ENCODE measurements at regions not wholly inside any gene's neighbourhood (a gene's known extent, or its start where the extent isn't known, plus 50 kb on each side); places are given as distances from the start of the nearest gene placed in this dataset.
"Not testable (repeated sequence)": the region's sequence is repeated elsewhere in the genome, so short reads cannot be mapped to it uniquely, and the experiment has no call there.

- no peak for FAIRE-seq
Measured at GRCh38 chr12:127014079-127014478, 1252.9 kb upstream of the TMEM132C start.

- FAIRE-seq, result no peak
Measured at GRCh38 chr12:127024791-127025190, 1242.2 kb upstream of the TMEM132C start.

DNA sequence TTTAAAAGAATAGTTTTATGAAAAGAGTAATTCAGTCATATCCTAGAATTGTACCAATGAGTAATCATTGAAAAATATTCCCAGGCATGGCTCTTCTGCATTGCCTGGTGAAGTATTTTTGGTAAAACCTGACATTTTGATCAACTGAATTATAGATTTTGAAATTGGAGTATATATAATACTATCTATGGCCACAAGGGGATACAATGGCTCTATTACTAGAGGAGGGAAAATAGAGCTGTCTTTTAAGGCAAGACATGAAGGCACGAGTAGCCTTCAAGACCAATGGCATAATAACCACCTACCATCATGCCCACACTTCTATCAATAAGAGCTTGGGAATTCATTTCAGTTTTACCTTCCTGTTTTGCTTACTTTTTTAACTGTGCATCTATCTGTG is 1241.4 kb upstream of the TMEM132C start:
- no peak for FAIRE-seq

DNA sequence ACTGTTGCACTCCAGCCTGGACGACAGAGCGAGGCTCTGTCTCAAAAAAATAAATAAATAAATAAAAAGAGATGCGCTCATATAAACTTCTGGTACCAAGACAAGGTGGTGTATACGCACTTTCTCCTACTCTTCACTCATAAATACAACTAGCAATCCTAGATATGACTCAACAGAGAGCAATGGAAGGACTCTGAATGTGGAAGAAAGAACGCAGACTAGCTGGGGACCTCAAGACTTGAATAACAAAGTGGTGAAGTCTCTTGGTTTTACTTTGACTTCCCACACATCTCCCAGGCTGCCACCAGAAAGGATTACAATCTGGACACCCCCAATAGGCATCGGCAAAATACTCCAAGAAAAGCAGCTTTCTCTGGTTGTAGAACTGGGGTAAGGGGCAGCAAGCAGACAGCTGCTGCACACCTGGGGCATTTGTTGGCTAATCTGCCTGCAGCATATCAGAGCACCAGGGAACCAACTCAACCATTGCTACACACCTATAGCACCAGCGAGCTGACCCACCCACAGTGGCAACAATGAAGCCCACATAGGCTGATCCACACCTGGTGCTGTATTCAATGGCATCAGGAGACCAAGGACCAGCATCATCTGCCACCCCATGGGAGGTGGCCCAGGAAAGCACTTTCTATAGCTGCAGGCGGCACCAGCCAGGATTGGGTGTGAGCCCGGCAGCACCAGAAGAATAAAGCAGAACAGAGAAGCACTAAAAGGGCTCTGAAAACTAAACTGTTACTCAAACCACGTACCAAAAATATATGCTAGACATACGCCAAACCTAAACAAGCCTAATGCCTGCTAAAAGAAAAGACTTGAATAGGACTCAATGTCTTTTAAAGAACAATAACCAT is 1231.7 kb upstream of the TMEM132C start:
- no peak for FAIRE-seq

DNA sequence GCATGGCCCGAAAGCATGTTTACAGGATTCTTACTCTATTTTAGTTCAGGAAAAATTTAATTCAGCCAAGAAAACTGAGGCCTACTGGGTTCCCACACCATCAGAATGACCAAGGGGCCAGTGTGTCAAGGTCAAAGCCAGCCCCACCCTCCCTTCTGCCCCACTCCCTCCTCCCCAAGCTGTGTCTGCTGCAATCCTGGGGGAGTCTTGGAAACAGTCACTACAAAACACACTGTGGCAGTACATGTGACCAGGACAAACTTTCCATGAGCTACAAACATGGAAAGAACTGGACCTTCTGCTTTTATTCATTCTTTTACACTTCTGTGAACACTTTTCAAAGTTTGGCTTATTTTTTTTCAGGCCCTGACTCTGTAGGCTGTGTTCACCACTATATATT is 1228.8 kb upstream of the TMEM132C start:
- no peak for FAIRE-seq

DNA sequence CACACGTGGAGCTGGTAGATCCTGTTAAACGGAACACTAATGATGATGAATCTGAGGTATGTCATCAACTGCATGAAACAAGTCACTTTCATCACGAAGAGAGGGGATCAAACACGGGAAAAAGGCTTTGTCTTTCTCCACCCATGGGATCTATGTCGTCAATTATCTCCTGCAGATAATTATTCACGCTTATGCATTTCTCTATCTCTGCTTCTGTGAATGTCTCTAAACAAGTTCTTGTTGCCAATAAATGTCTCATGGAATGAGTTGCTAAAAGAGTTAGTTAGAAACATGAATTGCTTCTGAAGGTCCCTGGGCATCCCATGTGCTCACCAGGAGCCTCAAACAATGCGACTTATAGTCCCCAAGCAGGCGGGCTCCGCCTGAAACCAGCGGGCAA is 1228.2 kb upstream of the TMEM132C start:
- no peak for FAIRE-seq

GRCh38 chr12:127041985-127042625 is 1224.9 kb upstream of the TMEM132C start:
- FAIRE-seq, result no peak

DNA sequence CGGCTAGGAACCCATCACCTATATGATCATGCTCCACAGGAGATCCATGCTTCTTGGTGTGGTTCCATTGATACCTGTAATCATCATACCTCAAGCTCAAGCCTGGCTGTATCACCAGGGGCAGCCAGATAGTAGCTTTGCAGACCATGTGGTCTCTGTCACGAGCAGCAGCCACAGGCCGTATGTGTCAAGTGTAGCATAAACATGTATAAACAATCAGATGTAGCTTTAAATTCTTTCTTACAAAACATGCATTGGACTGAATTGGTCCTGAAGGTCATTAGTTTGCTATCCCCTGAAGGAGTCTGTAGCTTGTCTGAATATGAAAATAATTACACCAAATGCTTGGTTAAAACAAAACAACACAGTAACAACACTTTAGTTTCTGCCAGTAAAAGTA is 1223.2 kb upstream of the TMEM132C start:
- FAIRE-seq, result no peak

DNA sequence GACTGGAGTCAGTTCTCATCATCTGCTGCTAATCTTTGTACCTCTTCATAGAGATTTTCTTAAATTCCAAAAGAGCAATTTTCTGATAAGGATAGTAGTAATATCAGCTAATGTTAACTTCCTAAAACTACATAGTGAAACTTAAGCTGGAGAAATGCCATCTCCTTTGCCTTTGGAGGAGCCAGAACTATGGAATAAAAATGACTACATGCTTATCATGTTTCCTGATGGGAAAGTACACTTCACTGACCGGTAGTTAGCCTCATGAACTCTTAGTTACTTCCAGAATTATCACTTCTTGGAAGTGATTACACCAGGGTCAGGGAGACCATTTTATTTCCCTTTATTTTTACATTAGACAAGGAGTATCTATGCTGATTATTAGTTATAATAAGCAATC is 1222.1 kb upstream of the TMEM132C start:
- no peak for FAIRE-seq

DNA sequence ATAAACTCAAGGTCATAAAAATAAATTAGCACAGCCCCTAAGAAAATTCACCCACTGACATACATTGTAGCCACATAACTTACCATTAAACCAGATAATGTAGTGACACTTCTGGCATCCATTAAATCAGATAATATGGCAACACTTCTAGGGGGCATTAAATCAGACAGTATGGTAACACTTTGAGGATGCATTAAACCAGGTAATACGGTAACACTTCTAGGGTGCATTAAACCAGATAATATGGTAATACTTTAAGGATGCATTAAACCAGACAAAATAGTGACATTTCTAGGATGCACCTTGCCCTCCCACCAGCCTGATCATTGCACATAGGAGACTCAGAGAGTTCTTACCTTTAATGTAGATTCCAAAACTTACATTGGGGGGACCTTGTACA is 1220.5 kb upstream of the TMEM132C start:
- FAIRE-seq, result no peak

GRCh38 chr12:127048057-127048456 is 1218.9 kb upstream of the TMEM132C start:
- no peak for FAIRE-seq

DNA sequence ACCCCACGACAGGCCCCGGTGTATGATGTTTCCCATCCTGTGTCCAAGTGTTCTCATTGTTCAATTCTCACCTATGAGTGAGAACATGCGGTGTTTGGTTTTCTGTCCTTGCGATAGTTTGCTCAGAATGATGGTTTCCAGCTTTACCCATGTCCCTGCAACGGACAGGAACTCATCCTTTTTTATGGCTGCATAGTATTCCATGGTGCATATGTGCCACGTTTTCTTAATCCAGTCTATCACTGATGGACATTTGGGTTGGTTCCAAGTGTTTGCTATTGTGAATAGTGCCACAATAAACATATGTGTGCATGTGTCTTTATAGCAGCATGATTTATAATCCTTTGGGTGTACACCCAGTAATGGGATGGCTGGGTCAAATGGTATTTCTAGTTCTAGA is 1218.4 kb upstream of the TMEM132C start:
- FAIRE-seq, result not testable (repeated sequence)

GRCh38 chr12:127051139-127051538 is 1215.8 kb upstream of the TMEM132C start:
- FAIRE-seq, result no peak

DNA sequence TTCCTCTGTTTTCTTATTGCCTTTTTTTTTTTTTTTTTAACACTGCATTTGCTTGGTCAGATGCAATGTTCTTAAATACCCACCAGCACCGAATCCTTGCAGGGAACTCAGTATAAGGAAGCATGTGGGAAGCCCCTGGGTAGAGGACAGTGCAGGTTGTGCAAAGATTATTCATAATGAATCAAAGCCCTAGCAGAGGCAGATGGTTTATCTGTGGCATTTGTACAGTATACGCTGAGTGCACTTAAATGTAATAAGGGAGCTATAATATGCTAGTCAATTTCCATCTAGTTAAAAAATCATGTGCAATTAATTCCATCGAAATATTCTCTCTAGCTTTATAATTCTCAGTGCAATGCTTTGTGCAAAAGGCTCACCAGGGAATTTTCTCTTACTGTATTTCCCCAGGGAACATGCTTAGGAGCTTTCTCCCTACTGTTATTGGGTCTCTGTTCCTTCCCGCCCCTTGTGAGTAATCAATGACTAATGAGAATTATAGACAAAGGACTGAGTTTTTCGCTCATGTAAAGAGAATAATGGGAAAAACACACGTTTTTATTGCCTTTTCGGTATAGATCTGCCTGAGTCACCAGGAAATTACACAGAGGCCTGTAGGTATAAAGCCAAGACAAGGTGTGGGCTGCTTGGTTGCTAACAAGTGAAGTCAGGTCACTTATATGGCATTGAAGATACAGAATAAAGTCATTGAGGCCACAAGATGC is 1214.3 kb upstream of the TMEM132C start:
- no peak for FAIRE-seq

DNA sequence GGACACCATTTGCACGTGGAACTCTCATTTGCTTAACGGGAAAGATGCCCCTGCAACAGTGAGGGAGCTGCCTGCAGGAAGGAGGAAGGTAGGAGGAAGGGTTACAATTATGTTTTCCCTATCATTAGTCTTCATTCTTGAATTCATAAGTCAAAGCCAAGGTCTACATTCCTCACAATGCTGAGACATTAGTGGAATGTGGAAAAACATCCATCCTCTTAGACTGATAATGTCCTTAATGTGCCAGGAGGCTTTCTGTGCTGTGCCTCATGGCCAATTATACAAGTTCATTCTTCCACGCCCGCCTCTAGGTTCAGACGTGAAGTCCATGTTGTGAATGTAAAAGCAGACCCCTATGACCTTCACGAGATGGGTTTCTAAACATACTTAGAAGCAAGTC is 1212.4 kb upstream of the TMEM132C start:
- no peak for FAIRE-seq

GRCh38 chr12:127060310-127060847 is 1206.6 kb upstream of the TMEM132C start:
- FAIRE-seq, result no peak

GRCh38 chr12:127060933-127061332 is 1206.0 kb upstream of the TMEM132C start:
- no peak for FAIRE-seq

DNA sequence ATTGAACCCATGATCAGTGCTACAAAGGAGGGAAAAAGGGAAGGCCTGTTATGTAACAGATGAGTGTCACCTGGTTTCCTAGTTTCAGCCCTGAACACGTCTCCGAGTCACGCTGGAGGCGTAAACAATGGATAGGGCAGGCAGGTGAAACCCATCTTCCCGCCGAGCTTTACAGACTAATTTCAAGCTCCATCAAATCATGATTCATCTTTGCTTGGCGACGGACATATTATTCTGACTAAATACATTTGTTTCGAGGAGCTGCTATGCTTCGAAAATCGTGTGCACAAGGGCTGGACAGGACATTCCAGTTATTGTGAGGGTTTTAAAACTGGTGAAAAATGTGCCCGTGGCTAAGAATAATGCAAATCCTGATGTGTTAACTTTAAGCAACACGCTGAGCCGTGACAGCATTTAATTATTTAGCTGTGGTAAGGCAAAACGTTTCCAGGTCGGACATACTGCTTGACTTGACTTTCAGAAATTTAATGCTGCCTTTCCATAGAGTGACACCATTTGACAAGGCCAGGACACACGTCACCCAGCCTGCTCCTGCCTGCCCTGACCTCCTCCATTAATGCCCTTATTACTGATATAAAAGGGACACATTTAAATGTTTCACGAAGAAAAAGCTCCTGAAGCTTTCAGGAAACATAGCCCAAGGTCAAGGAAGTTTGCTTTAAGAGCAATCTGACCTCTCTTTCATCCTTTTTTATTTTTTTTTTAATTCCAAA is 1203.5 kb upstream of the TMEM132C start:
- FAIRE-seq, result no peak

- no peak for FAIRE-seq
Measured at GRCh38 chr12:127064207-127064606, 1202.8 kb upstream of the TMEM132C start.

DNA sequence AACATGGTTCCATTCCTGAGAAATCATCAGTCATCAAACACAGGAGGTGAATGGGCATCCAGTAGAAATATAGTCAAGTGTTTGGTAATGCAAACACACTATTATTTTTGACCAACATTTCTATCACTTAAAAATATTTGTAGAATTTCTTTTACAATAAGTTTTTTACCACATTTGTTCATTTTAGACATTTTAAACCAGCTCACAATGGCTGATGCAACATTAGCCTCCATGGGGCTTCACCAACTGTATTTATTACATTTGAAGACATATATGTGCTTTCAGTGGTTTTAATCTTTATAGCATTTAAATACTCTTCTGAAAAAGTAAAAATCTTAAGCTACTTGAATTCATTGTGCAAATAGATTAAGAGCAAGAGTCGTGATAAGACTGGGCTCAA is 1201.4 kb upstream of the TMEM132C start:
- no peak for FAIRE-seq

- FAIRE-seq, result no peak
Measured at GRCh38 chr12:127070515-127071157, 1196.3 kb upstream of the TMEM132C start.

- FAIRE-seq, result no peak
Measured at GRCh38 chr12:127074161-127074560, 1192.8 kb upstream of the TMEM132C start.

All from colon (tissue), 2 donors.